ENCODE measurements at regions not wholly inside any gene's neighbourhood (a gene's known extent, or its start where the extent isn't known, plus 50 kb on each side); places are given as distances from the start of the nearest gene placed in this dataset.

DNA sequence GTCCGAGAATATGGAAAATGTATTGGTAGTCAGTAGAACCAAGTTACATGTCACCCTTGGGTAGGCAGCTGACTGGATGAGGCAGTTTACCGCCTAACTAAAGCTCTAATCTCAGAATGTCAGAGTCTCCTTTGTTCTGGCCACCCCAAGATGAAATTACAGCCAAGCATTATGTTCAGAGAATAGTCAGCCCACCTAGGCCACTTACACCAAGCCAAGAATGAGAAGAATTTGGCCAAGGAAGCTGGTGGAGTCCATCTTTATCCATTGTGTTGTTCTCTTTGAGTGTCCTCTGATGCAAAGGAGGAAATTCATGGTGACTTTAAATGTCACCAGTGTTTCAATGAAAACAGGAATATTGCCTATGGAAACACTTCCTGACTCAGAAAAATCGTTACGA, 275.1 kb upstream of the MAP3K1 start:
- DNase-seq, result no peak

DNA sequence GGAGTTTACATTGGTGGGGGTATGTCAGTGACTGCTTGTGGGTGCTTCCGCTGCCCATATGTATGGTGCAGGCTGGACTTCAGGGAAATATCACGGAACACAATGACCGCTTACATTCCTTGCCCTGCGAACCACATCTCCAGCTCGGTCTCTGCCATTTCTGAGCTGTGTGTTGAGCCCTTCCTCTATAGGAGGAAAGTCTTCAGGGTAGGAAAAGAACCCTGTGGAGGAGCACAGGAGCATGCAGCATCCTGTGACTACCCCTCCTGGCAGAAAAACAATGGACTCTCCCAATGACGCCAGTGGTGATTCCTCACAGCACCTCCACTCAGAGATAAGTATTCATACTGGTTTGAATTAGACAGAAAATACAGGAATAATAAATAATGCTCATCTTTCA, 276.8 kb upstream of the MAP3K1 start:
- no peak for DNase-seq

DNA sequence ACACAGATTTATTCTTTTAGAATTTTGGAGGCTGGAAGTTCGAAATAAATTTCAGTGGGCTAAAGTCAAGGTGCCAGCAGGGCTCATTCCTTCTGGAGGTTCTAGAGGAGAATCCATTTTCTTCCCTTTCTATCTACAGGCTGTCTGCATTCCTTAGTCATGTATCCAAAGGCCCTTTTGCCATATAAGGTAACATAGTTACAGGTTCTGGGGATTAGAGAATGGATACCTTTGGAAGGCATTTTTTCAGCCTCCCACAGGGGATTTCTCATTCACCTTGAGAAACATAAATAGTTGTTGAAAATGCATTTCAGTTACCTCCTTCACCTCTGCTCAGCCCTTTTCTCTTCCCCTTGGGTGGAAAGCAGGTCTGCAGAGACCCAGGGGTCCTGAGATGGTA, 280.0 kb upstream of the MAP3K1 start:
- DNase-seq, result no peak

- no peak for DNase-seq
Measured at GRCh38 chr5:56534102-56534829, 281.1 kb upstream of the MAP3K1 start.

DNA sequence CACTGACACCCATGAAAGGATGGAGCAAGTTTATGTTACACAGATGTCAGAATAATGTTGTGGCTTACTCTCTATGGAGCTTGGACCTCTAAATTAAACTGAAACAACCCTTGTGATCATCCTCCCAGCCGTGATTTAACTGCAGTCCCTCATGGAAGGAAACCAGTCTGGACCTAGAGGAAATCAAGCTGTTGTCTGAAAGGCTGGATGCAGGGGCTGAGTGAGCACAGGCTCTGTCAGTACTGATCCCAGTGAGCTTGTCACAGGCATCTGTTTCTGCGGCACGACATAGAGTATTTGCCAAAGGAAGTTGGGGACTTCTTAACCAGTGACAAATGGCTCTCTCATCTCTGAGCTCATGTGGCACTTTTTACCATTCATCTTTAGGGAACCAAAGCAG, 282.9 kb upstream of the MAP3K1 start:
- DNase-seq, result no peak

- DNase-seq, result no peak
Measured at GRCh38 chr5:56530626-56531138, 284.7 kb upstream of the MAP3K1 start.

DNA sequence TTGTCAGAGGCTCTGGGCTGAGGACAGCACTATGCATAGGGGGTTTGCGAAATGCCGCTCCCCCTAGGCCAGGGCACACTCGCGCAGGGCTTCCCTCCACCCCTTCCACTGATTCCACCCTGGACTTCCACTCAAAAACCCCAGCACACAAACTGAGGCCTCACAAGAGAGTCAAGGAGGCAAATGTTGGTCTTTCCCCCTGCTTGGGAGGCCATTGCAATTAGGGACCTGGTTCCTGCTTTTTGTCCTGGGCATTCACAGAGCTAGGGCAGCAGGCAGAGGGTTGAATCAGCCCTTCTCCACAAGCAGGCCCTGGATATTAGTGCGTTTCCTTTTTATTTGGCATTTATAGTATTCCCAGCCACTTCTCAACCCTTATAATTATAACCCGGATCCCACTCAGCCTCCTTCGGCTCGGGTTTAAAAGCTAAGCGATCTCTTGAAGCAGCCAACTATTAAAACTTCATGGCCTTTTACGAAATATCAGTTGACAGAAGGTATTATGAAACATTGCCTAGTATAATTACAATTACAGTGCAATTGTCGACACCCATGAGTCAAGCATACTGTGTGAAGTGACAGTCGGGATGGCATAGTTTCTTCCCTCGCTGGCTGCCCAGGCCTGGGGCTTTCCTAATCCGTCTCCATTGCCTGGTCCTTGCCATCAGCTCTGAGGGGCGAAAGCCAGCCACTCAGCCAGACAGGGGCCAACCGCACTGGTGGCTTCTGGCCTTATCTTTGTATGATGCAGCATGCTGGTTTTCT, 285.5 kb upstream of the MAP3K1 start:
- no peak for DNase-seq

GRCh38 chr5:56527174-56527573, 288.2 kb upstream of the MAP3K1 start:
- DNase-seq, result no peak

DNA sequence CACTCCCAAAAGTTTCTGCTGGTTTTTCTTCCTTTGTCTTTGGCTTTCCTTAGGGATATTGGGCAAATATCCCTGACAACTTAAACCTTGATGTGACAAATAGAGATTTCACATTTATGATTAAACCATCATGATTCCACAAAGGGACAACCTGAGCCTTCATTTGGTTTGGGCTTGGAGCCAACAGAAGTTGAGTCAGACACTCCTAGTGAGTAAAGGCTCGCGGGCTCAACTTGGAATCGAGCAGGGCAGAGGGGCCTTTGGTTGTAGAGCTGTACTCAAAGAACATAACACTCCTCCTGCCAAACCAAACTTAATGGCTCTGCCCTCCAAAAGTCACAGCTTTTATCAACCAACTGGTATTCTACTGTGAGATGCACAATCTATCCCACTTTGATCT, 290.2 kb upstream of the MAP3K1 start:
- no peak for DNase-seq

GRCh38 chr5:56523790-56524575, 290.9 kb upstream of the ANKRD55 start:
- DNase-seq, result no peak

DNA sequence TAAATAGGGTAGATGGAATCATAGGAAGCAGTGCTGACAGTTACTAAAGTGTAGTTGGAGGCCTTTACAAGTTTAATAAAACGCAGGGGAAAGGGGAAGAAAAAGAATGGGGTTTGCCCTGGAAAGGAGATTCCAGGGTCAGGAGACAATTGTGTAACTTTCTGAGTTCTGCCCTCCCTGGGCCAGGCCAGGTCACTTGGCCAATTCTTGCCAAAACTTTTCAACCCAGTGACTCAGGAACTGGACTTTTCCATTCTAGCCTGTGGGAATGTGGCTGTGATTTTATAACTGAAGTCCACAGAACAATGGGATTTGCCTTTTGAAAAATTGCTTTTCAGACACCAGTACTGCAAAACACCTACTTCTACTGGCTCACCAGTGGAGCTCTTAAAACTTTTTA, 289.8 kb upstream of the ANKRD55 start:
- no peak for DNase-seq

DNA sequence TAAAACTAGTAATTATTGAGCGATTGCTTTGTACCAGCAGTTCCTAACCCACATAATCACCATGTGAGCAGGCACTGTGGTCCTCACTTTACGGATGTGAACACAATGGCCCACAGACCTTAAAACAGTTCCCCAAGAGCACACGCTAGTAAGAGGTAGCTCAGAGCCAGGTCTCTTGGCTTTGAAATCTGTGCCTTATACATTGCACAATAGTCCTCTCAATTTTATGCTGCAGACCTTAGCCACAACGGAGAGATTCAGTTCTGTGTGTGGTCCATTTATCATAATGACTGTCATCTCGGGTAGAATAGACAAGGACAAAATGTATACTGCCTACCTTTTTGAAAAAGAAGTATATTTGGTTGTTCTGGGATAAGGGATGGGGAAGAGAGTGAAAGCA, 289.0 kb upstream of the ANKRD55 start:
- no peak for DNase-seq

GRCh38 chr5:56520986-56521730, 288.0 kb upstream of the ANKRD55 start:
- no peak for DNase-seq

- no peak for DNase-seq
Measured at GRCh38 chr5:56518820-56519219, 285.7 kb upstream of the ANKRD55 start.

DNA sequence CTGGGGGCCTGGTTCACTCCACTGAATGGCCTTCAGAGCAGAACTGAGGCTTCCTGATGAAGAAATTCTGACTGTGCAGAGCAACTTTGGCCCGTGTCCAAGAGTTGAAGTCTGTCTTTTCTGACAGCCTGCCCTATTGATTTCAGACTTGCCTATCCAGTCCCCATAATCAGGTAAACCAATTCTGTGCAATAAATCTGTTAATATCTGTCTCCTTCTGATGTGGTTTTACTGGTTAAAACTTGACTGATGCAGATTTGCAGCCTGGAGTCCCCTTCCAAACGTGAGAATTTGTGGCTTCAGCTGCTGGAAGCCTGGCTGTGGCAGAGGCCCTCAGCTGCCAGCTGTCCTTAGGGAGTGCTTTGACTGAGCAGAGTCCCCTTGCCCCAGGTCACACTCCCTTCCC, 283.9 kb upstream of the ANKRD55 start:
- no peak for DNase-seq

- DNase-seq, result no peak
Measured at GRCh38 chr5:56516441-56516840, 283.3 kb upstream of the ANKRD55 start.

- DNase-seq, result no peak
Measured at GRCh38 chr5:56516035-56516434, 282.9 kb upstream of the ANKRD55 start.

DNA sequence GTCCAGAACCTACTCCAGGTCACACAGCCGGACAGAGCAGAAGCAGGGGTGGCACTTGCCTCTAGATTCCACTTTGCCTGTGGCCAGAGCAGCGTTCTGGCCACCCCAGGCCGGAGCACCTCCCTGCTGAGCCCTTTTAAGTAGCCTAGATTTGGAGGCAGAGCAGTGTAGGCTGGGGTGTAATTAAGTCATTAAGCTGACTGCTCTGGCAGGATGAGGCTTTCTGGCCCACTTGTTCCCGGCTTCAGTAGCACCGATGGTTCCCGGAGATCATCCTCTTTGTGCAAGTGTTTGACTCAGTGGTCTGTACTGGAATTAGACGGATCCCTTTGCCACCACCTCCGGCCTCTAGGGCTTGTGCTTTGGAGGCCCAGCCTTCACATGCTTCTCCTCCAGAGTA, 281.9 kb upstream of the ANKRD55 start:
- DNase-seq, result no peak

GRCh38 chr5:56514245-56514644, 281.1 kb upstream of the ANKRD55 start:
- no peak for DNase-seq

DNA sequence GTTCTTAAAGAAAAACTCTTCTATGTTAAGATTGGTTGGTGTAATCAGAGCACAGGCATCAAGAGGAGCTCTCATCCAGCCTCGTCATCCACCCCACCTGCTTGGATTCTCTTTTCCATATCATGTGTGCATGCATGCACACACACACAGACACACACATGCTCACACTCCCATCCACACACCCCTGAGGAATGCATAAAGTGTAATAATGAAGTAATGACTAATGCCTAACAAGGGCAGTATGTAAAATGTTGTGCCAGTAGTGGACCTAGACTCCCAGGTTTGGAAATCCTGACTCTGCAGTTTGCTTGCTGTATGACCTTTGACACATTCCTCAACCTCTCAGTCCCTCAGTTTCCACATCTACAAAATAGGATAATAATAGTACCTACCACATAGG, 280.0 kb upstream of the ANKRD55 start:
- DNase-seq, result no peak

DNA sequence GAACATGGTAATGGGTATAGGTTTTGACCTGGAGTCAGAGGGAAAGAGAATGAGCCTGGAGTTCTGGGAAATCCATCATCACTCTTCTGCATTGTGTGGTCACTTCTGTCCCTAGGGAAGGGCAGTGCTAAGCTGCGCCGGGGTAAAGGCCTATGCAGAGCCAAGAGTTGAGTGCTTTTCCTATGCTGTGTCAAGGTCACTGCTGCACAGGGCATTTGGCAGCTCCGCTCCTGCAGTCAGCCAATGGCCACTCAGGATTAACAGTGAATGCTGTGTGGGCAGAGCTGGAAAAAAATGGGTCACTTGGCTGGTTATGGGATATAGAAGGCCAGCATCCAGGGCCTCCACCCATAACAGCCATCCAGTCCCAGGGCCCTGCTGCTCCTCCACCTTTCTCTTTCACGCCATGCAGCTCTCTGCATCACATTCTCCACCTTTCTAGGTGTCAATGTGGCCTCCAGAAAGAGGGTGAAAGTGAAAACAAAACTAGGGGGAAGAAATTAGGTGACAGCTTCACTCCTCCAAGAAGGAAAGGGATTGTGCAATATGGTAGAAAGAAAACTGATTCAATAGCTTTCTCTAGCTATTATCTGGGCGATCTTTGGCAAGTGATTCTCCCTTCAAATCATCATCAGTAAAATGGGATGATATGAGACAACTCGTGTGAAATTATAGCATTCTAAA, 279.3 kb upstream of the ANKRD55 start:
- no peak for DNase-seq

DNA sequence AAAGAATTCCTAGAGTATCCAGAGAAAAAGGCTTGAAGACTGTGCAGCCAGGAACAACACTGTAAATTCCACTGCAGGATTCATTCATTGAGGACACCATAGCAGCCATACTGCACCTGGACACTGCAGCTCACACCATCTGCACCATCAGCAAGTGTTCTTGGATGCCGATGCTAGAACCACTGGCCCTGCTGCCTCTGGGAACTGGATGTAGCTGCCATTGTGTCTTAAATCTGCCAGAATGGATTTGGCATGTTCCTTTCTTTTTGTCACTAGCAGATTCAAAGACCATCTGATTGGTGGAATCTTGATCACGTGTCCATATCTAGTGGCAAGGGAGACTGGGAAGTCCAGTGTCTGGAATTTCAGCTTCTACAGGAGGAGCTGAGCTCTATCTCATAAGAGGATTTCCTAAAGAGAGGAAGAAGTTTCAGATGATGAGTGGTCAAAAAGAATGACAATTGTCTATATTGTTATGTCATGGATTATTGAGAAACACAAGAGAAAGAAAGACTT, 278.3 kb upstream of the ANKRD55 start:
- DNase-seq, result no peak
